Stimulated activated CD8-positive, alpha-beta memory T cell treated with anti-CD3 and anti-CD28 coated beads, Interleukin-12 subunit alpha, Interleukin-12 subunit beta, amount 100 ng/mL, for 24 hours (primary cell): ENCODE measurements at regions not wholly inside any gene's neighbourhood (a gene's known extent, or its start where the extent isn't known, plus 50 kb on each side); places are given as distances from the start of the nearest gene placed in this dataset.
"Not testable (repeated sequence)": the region's sequence is repeated elsewhere in the genome, so short reads cannot be mapped to it uniquely, and the experiment has no call there.

Experiments used
- DNase-seq: peaks from one replicate; pipeline ENCODE4 v3.0.0-alpha.2; 2020; ENCODE audit errors: extremely low read depth

- no peak for DNase-seq
Observed at GRCh38 chr5:34555699-34556508, 100.2 kb upstream of the RAI14 start.

- DNase-seq, result no peak
Observed at GRCh38 chr5:34556509-34556782, 99.7 kb upstream of the RAI14 start.

DNA sequence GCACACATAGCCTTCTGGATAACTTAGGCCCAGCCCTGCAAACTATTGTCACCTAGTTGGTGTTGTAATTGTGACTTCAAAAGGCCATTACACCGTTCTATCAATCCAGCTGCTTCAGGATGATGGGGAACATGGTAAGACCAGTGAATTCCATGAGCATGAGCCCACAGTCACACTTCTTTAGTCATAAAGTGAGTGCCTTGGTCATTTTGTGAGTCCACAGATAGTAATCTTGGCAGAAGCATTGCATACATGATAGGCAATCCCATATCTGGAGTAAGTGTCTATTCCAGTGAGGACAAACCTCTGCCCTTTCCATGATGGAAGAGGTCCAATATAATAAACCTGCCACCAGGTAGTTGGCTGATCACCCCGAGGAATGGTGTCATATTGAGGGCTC, 94.5 kb upstream of the RAI14 start:
- DNase-seq, result not testable (repeated sequence)

DNA sequence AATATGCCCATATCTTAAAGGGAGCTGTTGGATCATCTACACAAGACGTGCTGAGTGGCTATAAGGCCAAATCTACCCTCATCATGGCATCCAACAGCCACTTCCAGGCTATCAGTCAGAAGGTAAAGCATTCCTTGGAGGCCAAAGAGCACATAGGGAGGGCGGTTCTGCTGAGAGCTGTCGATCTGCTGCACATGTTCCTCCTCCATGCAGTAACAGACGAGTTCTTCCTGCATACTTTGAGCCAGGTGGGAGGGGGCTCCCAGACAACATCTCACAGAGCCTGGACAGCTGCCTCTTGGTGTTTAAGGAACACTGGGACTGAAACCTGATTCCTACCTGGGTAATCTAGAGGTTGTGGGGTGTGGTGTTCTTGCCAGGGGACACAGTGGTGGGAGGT, 93.3 kb upstream of the RAI14 start:
- DNase-seq, result no peak

GRCh38 chr5:34563269-34563668, 92.9 kb upstream of the RAI14 start:
- DNase-seq, result no peak

DNA sequence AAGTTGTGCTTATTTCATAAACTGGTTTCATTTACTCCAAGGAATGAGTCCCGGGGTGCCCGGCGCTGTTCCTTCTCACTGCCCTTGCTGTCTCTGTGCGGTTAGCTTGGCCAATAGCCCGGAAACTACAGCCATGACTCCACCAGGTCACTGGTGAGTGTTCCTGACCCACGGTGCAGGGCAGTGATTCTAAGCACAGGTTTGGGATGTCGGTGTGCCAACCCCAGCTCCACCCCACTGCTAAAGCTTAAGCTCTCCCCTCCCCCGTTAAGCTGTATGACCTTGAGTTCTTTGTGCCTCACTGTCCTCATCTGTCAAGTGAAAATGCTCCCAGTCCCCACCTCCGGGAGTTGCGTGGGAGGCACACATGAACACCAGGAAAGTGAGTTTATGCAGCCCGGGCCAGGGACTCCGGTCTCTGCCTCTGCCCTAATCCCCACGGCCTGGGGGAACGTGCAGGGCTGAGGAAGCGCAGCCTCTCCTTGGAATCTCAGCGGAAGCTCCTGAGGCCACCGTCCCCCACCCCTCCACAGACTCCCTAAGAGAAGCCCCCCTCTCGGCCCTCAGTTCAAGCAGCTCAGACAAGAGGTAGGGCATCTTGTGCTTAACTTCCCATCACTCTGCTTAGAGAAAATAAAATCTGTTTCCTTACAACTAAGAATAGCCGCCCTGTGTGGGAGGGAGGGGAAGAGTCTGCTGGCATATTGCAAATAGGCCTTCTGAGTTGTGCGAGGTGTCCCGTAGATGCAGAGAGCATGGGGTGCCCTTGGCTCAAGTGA, 92.0 kb upstream of the RAI14 start:
- no peak for DNase-seq

DNA sequence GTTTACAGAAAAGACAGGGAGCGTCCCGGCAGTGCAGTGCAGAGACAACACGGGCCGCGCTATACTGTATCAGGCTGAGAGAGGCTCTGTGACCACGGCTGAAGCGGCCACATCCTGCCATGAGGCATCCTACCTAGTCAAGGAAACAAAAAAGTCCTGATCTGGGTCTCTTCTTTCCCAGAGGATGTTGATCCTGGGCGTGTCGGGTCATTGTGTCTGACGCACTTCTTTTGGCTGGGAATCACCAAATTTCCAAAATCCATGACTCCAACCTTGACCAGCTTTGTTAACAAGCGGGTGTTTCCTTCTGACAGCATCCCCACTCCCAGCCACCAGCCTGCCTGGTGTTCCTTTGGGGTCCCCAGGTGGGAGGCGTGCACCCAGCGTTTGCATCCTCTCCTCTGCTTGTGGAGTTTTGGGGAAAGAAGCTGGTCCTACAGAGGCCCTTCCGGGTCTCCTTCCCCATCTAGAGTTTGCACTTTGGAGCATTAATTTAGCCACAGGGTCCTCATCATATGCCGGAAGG, 91.4 kb upstream of the RAI14 start:
- no peak for DNase-seq

DNA sequence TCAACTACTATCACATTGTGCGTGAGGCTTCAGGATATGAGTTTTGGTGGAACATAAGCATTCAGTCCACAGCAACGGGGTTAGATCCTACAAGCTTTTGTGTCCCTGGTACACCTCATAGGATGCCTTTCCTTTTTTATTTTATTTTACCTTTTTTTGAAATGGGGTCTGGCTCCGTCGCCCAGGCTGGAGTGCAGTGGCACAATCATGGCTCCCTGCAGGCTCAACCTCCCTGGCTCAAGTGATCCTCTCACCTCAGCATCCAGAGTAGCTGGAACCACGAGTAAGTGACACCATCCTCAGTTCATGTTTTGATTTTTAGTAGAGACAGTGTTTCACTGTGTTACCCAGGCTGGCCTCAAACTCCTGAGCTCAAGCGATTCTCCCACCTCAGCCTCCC, 86.0 kb upstream of the RAI14 start:
- no peak for DNase-seq

DNA sequence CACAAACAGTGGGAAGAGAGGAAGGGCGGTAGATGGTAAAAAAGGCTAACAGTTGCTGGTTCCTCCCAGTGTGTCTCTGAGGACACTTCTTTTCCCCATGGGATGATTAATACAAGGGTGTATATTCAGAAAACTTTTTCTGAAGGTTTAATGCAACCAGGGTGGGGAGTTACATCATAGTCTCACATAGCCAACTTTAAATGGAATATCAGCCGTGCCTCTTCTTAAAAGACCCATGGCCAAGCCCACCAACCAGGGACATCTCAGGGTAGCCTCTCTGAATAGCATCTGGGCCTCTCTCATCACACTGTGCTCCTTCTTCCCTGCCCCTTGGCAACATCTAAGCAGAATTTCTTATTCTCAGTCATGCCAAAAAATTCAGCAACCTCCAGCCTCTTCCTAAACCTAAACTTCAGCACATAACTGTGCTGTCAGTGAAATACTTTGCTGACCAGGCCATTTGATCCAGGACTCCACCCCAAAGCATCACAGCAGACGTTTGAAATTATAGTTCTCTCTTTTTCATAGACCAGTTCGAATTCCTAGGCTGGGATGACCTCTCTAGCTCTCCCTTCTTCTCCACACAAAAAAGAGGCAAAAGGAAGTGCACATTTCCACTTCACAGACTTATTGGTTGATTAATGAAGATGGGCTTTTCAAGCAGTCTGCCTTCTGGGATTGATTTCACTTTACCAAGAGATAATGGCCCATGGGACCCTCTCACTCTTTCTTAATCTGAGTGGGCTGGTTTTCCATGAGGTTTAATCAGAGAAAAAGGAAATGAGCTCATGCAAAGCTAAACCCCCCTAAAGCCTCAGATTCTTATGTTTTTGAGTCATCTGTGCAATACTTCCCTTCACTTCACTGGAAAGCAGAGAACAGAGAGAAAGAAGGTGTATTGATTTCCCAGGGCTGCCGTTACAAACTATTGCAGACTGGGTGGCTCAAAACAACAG, 85.1 kb upstream of the RAI14 start:
- no peak for DNase-seq

GRCh38 chr5:34571677-34572041, 84.5 kb upstream of the RAI14 start:
- DNase-seq, result no peak

GRCh38 chr5:34574936-34575467, 81.1 kb upstream of the RAI14 start:
- DNase-seq, result no peak

DNA sequence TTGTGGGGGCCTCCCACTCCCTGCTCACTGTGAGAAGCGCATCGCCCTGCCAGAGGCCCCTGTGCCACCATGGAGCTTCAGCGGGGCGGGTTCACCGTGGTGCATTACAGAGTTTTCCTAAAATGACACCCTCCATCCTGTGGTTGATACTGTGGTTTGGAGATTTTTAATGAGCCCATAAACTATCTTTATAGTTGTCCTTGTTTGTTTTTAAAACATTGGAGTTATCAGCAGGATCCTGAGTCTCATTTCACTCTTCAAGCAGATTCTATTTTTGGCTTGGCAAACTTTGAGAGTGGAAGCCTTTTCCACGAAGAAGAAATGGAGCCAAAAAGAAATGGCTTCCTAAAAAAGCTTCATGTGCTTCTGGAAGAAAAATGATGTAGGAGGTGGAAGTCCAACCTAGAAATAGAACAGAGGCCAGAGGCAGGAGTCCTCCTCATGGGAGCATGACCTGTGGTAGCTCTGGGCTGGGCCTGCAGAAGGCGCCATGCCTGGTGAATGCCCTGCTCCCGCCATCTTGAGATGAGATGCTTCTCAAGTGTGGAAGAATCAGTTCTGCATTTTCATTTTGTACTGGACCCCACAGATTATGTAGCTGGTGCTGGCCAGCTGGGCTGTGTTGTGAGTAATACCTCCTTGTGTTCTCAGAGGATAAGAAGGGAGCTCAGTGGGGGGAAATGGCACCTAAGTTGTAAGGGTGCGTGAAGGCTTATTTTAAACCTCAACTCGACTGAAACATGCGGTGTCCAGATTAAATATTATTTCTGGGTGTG, 79.0 kb upstream of the RAI14 start:
- DNase-seq, result no peak

GRCh38 chr5:34578962-34579361, 77.2 kb upstream of the RAI14 start:
- DNase-seq, result no peak

DNA sequence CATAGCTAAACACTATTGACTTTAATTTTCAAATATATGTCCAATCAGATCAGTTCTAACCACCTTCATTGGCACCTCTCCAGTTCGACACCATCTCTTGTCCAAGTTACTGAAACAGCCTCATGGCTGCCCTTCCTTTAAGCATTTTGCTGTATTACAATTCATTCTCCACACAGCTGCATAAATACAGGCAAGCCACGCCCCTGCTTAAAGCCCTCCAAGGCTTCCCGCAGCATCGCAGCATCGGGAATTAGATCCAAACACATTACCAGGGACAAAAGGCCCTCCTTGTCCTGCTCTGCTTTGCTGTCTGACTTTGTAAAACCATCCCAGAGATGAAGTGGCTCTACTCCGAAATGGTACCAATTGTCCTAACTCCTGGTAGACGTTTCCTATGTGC, 75.1 kb upstream of the RAI14 start:
- no peak for DNase-seq

DNA sequence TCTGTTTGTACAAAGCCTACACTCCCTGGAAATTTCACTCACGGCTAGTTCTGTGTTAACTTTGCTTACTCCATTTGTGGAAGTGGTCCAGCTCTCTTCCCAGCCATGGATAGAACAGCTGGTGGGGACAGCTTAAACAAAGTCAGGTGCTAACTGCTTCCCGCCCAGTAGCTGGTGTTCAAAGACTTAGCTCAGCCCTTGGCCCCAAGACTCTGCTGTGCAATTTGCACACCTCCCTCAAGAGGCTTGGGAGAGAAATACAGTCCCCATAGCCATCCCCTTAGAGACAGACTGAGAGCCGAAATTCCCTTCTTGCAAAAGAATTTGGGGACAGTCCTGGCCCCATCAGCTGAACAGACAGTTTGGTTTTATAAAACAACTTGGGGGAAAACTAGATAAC, 73.8 kb upstream of the RAI14 start:
- no peak for DNase-seq

- DNase-seq, result no peak
Observed at GRCh38 chr5:34583167-34583566, 73.0 kb upstream of the RAI14 start.

GRCh38 chr5:34584165-34584564, 72.0 kb upstream of the RAI14 start:
- DNase-seq, result no peak

GRCh38 chr5:34585601-34586104, 70.5 kb upstream of the RAI14 start:
- DNase-seq, result no peak

DNA sequence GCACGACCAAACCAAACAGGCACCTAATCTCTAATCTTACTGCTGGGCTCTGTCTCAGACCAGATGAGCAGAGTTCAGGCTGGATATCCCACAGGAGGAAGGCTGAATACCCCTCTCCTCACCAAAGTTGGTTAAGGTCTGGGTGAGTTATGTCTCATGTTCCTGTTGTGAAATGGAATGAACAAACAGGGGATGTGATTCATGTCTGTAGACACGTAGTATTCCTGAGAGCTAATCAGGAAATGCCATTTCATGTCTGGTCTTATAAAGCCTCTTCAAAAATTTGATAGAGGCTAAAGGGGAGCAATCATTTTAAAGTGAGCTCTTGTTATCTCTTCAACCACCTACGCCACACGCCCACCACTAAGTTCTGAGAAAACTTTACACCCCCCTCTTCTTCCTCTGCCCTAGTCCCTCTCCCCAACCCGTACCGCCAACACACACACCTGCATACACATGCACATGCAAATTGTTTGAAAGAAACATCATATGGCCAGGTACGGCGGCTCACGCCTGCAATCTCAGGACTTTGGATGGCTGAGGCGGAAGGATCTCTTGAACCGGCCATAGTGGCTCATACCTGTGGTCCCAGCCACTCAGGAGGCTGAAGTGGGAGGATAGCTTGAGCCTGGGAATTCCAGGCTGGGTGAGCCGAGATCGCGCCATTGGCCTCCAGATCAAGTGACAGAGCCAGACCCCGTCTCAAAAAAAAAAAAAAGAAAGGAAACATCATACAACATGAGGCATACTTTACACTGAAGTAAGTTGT, 69.8 kb upstream of the RAI14 start:
- DNase-seq, result no peak
